ENCODE measurements at regions not wholly inside any gene's neighbourhood (a gene's known extent, or its start where the extent isn't known, plus 50 kb on each side); places are given as distances from the start of the nearest gene placed in this dataset.

- TF ChIP-seq CTCF (IDR thresholded peaks at IDR 0.05; ENCODE audit: low read depth, low read length, missing control alignments) = no peak
- DNase-seq (ENCODE audit: extremely low read depth, low read depth) = no peak
- H3K4me3 ChIP-seq (replicated peaks; ENCODE audit: low read depth, low read length) = no peak overlapping the region
These were observed 75.9 kb upstream of the NR3C1 start for GRCh38 chr5:143479394-143479793.

GRCh38 chr5:143476601-143477211 is 73.2 kb upstream of the NR3C1 start:
- TF ChIP-seq CTCF (IDR thresholded peaks at IDR 0.05; ENCODE audit: low read depth, low read length, missing control alignments) = no peak
- DNase-seq (ENCODE audit: extremely low read depth, low read depth) = no peak
- H3K4me3 ChIP-seq (replicated peaks; ENCODE audit: low read depth, low read length) = no peak overlapping the region

- no peak overlapping the region for H3K4me3 ChIP-seq (replicated peaks; ENCODE audit: low read depth, low read length)
- no peak for TF ChIP-seq CTCF (IDR thresholded peaks at IDR 0.05; ENCODE audit: low read depth, low read length, missing control alignments)
- DNase-seq (ENCODE audit: extremely low read depth, low read depth) = no peak
These were observed 71.1 kb upstream of the NR3C1 start for GRCh38 chr5:143474616-143475015.

- TF ChIP-seq CTCF (IDR thresholded peaks at IDR 0.05; ENCODE audit: low read depth, low read length, missing control alignments) = no peak
- DNase-seq (ENCODE audit: extremely low read depth, low read depth) = no peak
These were observed 70.0 kb upstream of the NR3C1 start for GRCh38 chr5:143473481-143473880.

GRCh38 chr5:143472576-143472975 is 69.1 kb upstream of the NR3C1 start:
- no peak for DNase-seq (ENCODE audit: extremely low read depth, low read depth)
- no peak overlapping the region for H3K4me3 ChIP-seq (replicated peaks; ENCODE audit: low read depth, low read length)
- no peak for TF ChIP-seq CTCF (IDR thresholded peaks at IDR 0.05; ENCODE audit: low read depth, low read length, missing control alignments)

More at GRCh38 chr5:143473481-143473880, 70.0 kb upstream of the NR3C1 start:
- H3K4me3 ChIP-seq (replicated peaks; ENCODE audit: low read depth, low read length) = no peak overlapping the region

- no peak for DNase-seq (ENCODE audit: extremely low read depth, low read depth)
- TF ChIP-seq CTCF (IDR thresholded peaks at IDR 0.05; ENCODE audit: low read depth, low read length, missing control alignments) = no peak
- H3K4me3 ChIP-seq (replicated peaks; ENCODE audit: low read depth, low read length) = no peak overlapping the region
These were observed 68.4 kb upstream of the NR3C1 start for GRCh38 chr5:143471666-143472464.
